Esophagus muscularis mucosa (tissue), 4 donors: ENCODE measurements at regions not wholly inside any gene's neighbourhood (a gene's known extent, or its start where the extent isn't known, plus 50 kb on each side); places are given as distances from the start of the nearest gene placed in this dataset.

Experiments
- EP300 ChIP-seq: sonication (generic); formaldehyde crosslinking; IDR thresholded peaks from one replicate; pipeline ENCODE4 v1.6.1; 2017; ENCODE audit warnings: antibody characterized with exemption
- POLR2A ChIP-seq: fragments of 450-650 bp; IDR thresholded peaks from one replicate; pipeline ENCODE4 v1.6.1; 2017; ENCODE audit warnings: antibody characterized with exemption, moderate library complexity, mild to moderate bottlenecking, low read depth
- POLR2AphosphoS5 ChIP-seq, 2 donors: sonication (generic); formaldehyde crosslinking; IDR thresholded peaks; one replicate each; pipeline ENCODE4 v1.6.1; 2017; ENCODE audit warnings: antibody characterized with exemption in 2 of 2
- TF ChIP-seq, protein P1 (sequence below), 3 experiments: fragments of 200-600 bp in 2 of 3; fragments of 450-650 bp in 1 of 3; sonication (generic) in 2 of 3; IDR thresholded peaks; one replicate each; pipeline ENCODE4 v1.5.1; 2017 to 2019; ENCODE audit warnings: antibody characterized with exemption in 3 of 3, mild to moderate bottlenecking in 2 of 3, moderate library complexity in 1 of 3

DNA sequence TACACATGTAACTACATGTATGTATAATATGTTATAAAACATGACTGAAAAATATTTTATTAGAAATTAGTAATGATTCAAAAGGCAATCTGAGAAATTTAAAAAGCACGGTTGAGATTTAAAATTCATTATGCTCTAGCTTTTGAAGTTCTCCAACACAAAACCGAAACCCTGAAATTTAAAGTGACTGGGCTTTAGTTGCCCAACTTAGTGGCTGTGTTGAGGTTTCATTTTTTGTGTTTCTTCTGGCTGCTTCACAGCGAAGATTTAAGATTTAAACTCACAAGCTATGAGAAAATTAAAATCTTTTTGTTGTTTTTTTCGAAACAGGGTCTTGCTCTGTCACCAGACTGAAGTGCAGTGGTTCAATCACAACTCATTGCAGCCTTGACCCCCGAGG lies 1058.7 kb downstream of the NCAM2 start:
- TF ChIP-seq, protein P1, sequence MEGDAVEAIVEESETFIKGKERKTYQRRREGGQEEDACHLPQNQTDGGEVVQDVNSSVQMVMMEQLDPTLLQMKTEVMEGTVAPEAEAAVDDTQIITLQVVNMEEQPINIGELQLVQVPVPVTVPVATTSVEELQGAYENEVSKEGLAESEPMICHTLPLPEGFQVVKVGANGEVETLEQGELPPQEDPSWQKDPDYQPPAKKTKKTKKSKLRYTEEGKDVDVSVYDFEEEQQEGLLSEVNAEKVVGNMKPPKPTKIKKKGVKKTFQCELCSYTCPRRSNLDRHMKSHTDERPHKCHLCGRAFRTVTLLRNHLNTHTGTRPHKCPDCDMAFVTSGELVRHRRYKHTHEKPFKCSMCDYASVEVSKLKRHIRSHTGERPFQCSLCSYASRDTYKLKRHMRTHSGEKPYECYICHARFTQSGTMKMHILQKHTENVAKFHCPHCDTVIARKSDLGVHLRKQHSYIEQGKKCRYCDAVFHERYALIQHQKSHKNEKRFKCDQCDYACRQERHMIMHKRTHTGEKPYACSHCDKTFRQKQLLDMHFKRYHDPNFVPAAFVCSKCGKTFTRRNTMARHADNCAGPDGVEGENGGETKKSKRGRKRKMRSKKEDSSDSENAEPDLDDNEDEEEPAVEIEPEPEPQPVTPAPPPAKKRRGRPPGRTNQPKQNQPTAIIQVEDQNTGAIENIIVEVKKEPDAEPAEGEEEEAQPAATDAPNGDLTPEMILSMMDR (IDR thresholded peaks at IDR 0.05) = no peak
- no peak for TF ChIP-seq POLR2AphosphoS5 (IDR thresholded peaks at IDR 0.05)
- TF ChIP-seq POLR2A = no peak
- TF ChIP-seq EP300 = no peak
